ENCODE measurements at regions not wholly inside any gene's neighbourhood (a gene's known extent, or its start where the extent isn't known, plus 50 kb on each side); places are given as distances from the start of the nearest gene placed in this dataset.

DNA sequence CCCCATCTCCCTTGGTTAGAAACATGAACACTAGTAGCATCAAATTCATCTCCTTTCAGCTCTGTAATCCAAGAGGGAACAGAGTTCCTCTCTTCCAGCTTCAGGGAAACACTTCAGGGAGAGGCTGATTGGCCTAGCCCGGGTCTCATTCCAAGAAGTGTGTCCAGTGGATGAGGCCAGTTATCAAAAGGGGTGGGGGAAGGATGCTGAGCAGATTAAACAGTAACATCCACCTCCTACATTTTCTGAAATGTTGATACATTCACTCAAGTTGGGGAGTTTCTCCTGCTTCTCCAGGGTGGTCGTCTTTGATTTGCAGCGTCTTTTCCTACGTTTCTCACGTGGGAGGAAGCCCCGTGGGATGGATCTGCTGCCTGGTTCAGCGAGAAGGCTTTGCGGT is 62.9 kb upstream of the WSB1 start:
- H3K4me1 ChIP-seq (ENCODE audit: control insufficient read depth in 1 of 2, insufficient read depth in 2 of 2, low read depth in 1 of 2, low read length in 1 of 2): no peaks in the 10 kb centered on the region; a peak in 1 of 4 replicates
- no peaks in the 10 kb centered on the region for H3K36me3 ChIP-seq (replicated peaks in 1 of 2; ENCODE audit: control insufficient read depth in 1 of 2, insufficient read depth in 2 of 2, low read length in 1 of 2)
- no peaks in the 10 kb centered on the region for H3K27me3 ChIP-seq (ENCODE audit: insufficient read depth)
- no peaks in the 10 kb centered on the region for H4K20me1 ChIP-seq (ENCODE audit: insufficient read depth)
- no peak overlapping the region for H3K27ac ChIP-seq (ENCODE audit: low read depth in 2 of 2, low read length in 1 of 2)
- ChIA-PET CTCF (interaction anchor here (0.7 kb wide), 1 partner anchor 372 kb away, joined by 4 read pairs; no protein-coding TSS in a partner anchor), POLR2A (no interaction called here)
- H3K4me3 ChIP-seq (ENCODE audit: low read depth in 2 of 2, low read length in 1 of 2): no peak overlapping the region
- WGBS (ENCODE audit: low lambda C conversion rate): 85% methylated on average over 8 of the region's 8 CpGs
- H3K9me3 ChIP-seq: no peaks in the 10 kb centered on the region
- no peak overlapping the region for H3K4me2 ChIP-seq
- DNase-seq: no peak
- no peak overlapping the region for H3K9ac ChIP-seq
- H3K9me2 ChIP-seq: no peaks in the 10 kb centered on the region
- H2AFZ ChIP-seq (ENCODE audit: low read depth): no peak overlapping the region
- no peaks in the 10 kb centered on the region for H3K79me2 ChIP-seq (ENCODE audit: insufficient read depth)
- TF ChIP-seq RXRA (IDR thresholded peaks at IDR 0.05; ENCODE audit: borderline replicate concordance, low read depth): no peak
- no peak for TF ChIP-seq POLR2AphosphoS5 (IDR thresholded peaks at IDR 0.05; ENCODE audit: low read depth, low read length)
- no peak for TF ChIP-seq MAX (IDR thresholded peaks at IDR 0.05; ENCODE audit: low read depth)
- TF ChIP-seq ELF1 (IDR thresholded peaks at IDR 0.05): no peak
- TF ChIP-seq CHD2 (IDR thresholded peaks at IDR 0.05; ENCODE audit: low read length, partially characterized antibody): no peak
- no peak for TF ChIP-seq ZBTB33 (IDR thresholded peaks at IDR 0.05; ENCODE audit: borderline replicate concordance, low read depth)
- TF ChIP-seq GABPA (IDR thresholded peaks at IDR 0.05; ENCODE audit: low read depth): no peak
- no peak for TF ChIP-seq YY1 (IDR thresholded peaks at IDR 0.05; ENCODE audit: low read depth)
- TF ChIP-seq PBX3 (IDR thresholded peaks at IDR 0.05): no peak
- no peak for TF ChIP-seq TEAD4 (IDR thresholded peaks at IDR 0.05; ENCODE audit: borderline replicate concordance, insufficient read depth)
- TF ChIP-seq, protein P1, sequence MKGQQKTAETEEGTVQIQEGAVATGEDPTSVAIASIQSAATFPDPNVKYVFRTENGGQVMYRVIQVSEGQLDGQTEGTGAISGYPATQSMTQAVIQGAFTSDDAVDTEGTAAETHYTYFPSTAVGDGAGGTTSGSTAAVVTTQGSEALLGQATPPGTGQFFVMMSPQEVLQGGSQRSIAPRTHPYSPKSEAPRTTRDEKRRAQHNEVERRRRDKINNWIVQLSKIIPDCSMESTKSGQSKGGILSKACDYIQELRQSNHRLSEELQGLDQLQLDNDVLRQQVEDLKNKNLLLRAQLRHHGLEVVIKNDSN (IDR thresholded peaks at IDR 0.05; ENCODE audit: borderline replicate concordance, low read depth): no peak
- no peak for TF ChIP-seq REST (IDR thresholded peaks at IDR 0.05; ENCODE audit: low read depth, low read length)
- no peak for TF ChIP-seq NFIC (IDR thresholded peaks at IDR 0.05; ENCODE audit: borderline replicate concordance)
- TF ChIP-seq JUND (IDR thresholded peaks at IDR 0.05): no peak
- no peak for TF ChIP-seq RAD21 (IDR thresholded peaks at IDR 0.05; ENCODE audit: low read length)
- no peak for TF ChIP-seq RFX5 (IDR thresholded peaks at IDR 0.05; ENCODE audit: low read length)
- no peak for TF ChIP-seq CTCF (IDR thresholded peaks at IDR 0.05)
- no peak for TF ChIP-seq FOXJ3 (CRISPR knock-in tag; IDR thresholded peaks at IDR 0.05)
- H3F3A ChIP-seq (replicated peaks; ENCODE audit: insufficient read depth): no peaks in the 10 kb centered on the region

All from SK-N-SH (cell line).